Kidney (tissue), 13 donors: ENCODE measurements at regions not wholly inside any gene's neighbourhood (a gene's known extent, or its start where the extent isn't known, plus 50 kb on each side); places are given as distances from the start of the nearest gene placed in this dataset.

Experiments used
- DNase-seq, 5 donors: peaks; one replicate each; pipeline ENCODE4 v3.0.0-alpha.2; 2013 to 2020
- FAIRE-seq: peaks from 2 replicates; lab custom pipeline; 2012; peaks lifted over from hg19 to GRCh38; lab: Jason Lieb, UNC
- H3K27ac ChIP-seq, 2 donors: one replicate each; pipeline ENCODE4 v1.7.0; 2013; ENCODE audit warnings: low read depth in 2 of 2, low read length in 2 of 2, inconsistent platforms in 1 of 2
- H3K27me3 ChIP-seq: one replicate; pipeline ENCODE4 v1.7.1; 2013; ENCODE audit warnings: low read length, inconsistent platforms; ENCODE audit not compliant: control insufficient read depth, insufficient read depth
- H3K36me3 ChIP-seq, 3 donors: one replicate each; pipeline versions ENCODE4 v1.7.0 to v1.7.1; 2013; ENCODE audit warnings: low read length in 3 of 3, control low read depth in 1 of 3, inconsistent platforms in 1 of 3; ENCODE audit not compliant: insufficient read depth in 3 of 3, control insufficient read depth in 2 of 3
- H3K4me1 ChIP-seq, 3 donors: one replicate each; pipeline versions ENCODE4 v1.7.0 to v1.7.1; 2013; ENCODE audit warnings: low read length in 3 of 3, inconsistent platforms in 1 of 3, low read depth in 1 of 3; ENCODE audit not compliant: control insufficient read depth in 2 of 3, insufficient read depth in 2 of 3
- H3K4me3 ChIP-seq, 3 donors: one replicate each; pipeline versions ENCODE4 v1.7.0 to v1.8.1; 2013; ENCODE audit warnings: low read length in 3 of 3, control low read depth in 1 of 3, inconsistent platforms in 1 of 3
- H3K9ac ChIP-seq, 3 donors: one replicate each; pipeline versions ENCODE4 v1.7.0 to v1.7.1; 2013; ENCODE audit warnings: low read length in 3 of 3, control low read depth in 1 of 3, inconsistent platforms in 1 of 3
- H3K9me3 ChIP-seq, 3 donors: one replicate each; pipeline versions ENCODE4 v1.7.0 to v1.7.1; 2013; ENCODE audit warnings: low read length in 3 of 3, control low read depth in 1 of 3, inconsistent platforms in 1 of 3; ENCODE audit not compliant: control insufficient read depth in 2 of 3, insufficient read depth in 1 of 3
- intact Hi-C: fragments of 100-400 bp; cut with DNase I; formaldehyde crosslinking; loops from one replicate; pipeline ENCODE4 v1.11.1; 2022
- TF ChIP-seq, protein P1 (sequence below): IDR thresholded peaks from 3 replicates; pipeline ENCODE4 v1.5.1; 2012; ENCODE audit warnings: mild to moderate bottlenecking, moderate library complexity, borderline replicate concordance; ENCODE audit not compliant: insufficient read depth; ENCODE audit errors: extremely low read depth
- donor health status: control.
- donor health status: control.
- donor health status: control.
- donor health status: control.
- donor health status: control.
- donor health status: DM: yes; HTN: yes; CAD: no.
- donor health status: Normal renal cell carcinoma (clear cell type).

DNA sequence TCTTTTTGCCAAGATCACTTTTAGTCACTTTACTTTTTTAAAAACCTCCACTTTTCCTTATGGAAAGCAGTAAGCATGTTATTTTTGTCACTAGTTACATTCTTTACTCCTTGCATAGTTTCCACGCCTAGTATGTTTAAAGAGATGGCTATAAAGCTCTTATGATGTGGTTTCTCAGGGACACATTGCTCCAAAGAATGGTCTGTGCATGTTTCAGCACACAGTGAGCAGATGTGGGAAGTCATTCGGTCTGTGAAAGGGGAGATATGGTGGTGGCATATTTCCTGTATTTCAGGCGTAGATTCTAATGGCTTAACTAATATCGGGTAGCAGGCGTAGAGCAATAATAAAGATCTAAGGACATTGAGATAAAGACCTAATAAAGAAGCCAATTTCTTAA is 180.7 kb downstream of the SLITRK6 start:
- FAIRE-seq (no peak), DNase-seq (no peak)
- no peak overlapping the region for H3K27ac ChIP-seq
- no peak overlapping the region for H3K9ac ChIP-seq
- TF ChIP-seq, protein P1, sequence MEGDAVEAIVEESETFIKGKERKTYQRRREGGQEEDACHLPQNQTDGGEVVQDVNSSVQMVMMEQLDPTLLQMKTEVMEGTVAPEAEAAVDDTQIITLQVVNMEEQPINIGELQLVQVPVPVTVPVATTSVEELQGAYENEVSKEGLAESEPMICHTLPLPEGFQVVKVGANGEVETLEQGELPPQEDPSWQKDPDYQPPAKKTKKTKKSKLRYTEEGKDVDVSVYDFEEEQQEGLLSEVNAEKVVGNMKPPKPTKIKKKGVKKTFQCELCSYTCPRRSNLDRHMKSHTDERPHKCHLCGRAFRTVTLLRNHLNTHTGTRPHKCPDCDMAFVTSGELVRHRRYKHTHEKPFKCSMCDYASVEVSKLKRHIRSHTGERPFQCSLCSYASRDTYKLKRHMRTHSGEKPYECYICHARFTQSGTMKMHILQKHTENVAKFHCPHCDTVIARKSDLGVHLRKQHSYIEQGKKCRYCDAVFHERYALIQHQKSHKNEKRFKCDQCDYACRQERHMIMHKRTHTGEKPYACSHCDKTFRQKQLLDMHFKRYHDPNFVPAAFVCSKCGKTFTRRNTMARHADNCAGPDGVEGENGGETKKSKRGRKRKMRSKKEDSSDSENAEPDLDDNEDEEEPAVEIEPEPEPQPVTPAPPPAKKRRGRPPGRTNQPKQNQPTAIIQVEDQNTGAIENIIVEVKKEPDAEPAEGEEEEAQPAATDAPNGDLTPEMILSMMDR = no peak
- no peaks in the 10 kb centered on the region for H3K36me3 ChIP-seq
- no peaks in the 10 kb centered on the region for H3K4me1 ChIP-seq
- H3K9me3 ChIP-seq = no peaks in the 10 kb centered on the region
- no peak overlapping the region for H3K4me3 ChIP-seq
- intact Hi-C loops = no loop called here
- H3K27me3 ChIP-seq = no peaks in the 10 kb centered on the region

DNA sequence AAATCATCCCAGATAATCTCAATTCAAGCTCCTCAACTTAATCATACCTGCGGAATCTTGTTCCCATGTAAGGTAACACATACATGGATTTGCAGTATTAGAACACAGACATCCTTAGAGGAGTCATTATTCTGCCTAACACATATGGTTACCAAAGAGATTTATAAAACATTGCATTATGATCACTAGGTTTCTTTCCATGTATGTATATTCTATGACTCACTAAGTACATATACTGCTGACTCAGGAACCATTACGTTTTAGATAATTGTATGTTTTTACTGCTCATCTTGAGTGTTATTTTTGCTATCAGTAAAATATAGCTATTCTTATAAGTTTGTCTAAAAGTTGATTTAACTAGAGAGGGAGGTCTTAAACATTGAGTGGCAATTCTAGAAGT is 182.9 kb downstream of the SLITRK6 start:
- FAIRE-seq (no peak), DNase-seq (no peak)
- Histone ChIP-seq H3K9ac (no peak overlapping the region), H3K27ac (no peak overlapping the region), H3K36me3 (no peaks in the 10 kb centered on the region), H3K4me3 (no peak overlapping the region), H3K9me3 (no peaks in the 10 kb centered on the region), H3K27me3 (no peaks in the 10 kb centered on the region), H3K4me1 (no peaks in the 10 kb centered on the region)
- TF ChIP-seq, protein P1 = no peak
- intact Hi-C loops = no loop called here

DNA sequence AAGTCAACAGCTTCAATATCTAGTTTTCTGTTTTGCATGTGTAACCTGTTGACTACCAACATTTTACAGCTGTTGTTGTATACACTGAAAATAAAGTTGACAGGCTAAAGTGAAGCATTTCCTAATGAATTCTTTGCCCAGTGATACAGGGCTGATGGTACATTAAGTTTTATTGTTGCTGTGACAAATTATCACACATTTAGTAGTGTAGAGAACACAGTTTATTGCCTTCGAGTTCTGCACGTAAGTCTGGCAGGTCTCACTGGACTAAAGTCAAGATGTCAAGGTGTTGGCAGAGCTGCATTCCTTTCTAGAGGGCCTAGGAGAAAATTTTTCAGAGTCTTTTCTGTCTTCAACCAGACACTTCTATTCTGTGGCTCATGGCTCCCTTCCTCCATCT is 184.2 kb downstream of the SLITRK6 start:
- Histone ChIP-seq H3K27ac (no peak overlapping the region), H3K27me3 (no peaks in the 10 kb centered on the region), H3K36me3 (no peaks in the 10 kb centered on the region), H3K9me3 (no peaks in the 10 kb centered on the region), H3K9ac (no peak overlapping the region), H3K4me3 (no peak overlapping the region), H3K4me1 (no peaks in the 10 kb centered on the region)
- intact Hi-C loops = no loop called here
- peak in 3 of 5 donors; percentile 35 to 84 (median 76) for DNase-seq
- TF ChIP-seq, protein P1 = no peak
- no peak for FAIRE-seq

GRCh38 chr13:85610024-85610423 is 189.2 kb downstream of the SLITRK6 start:
- Histone ChIP-seq H3K9me3 (no peaks in the 10 kb centered on the region), H3K4me1 (no peaks in the 10 kb centered on the region), H3K9ac (no peak overlapping the region), H3K27me3 (no peaks in the 10 kb centered on the region), H3K36me3 (no peaks in the 10 kb centered on the region), H3K27ac (no peak overlapping the region), H3K4me3 (no peak overlapping the region)
- FAIRE-seq (no peak), DNase-seq (peak in 1 of 5 donors; percentile 8)
- TF ChIP-seq, protein P1 = no peak
- intact Hi-C loops = no loop called here
